B cell (primary cell): ENCODE measurements at regions not wholly inside any gene's neighbourhood (a gene's known extent, or its start where the extent isn't known, plus 50 kb on each side); places are given as distances from the start of the nearest gene placed in this dataset.

Source experiments
- ATAC-seq: fragments of 200-7000 bp; cut with Tn5 transposase; one replicate; pipeline ENCODE4 v1.10.0; 2021; ENCODE audit warnings: low read depth, mild to moderate bottlenecking, moderate number of reproducible peaks, moderate library complexity
- CTCF ChIA-PET: fragments of 350-600 bp; sonication (Branson Sonifier 250); formaldehyde crosslinking; loops from one replicate; lab custom pipeline; 2021; ENCODE audit warnings: antibody characterized with exemption, inconsistent platforms; lab: Charles Lee
- POLR2A ChIA-PET: fragments of 350-600 bp; sonication (Branson Sonifier 250); formaldehyde crosslinking; loops from one replicate; lab custom pipeline; 2021; ENCODE audit warnings: antibody characterized with exemption; lab: Charles Lee
- DNase-seq: peaks from one replicate; pipeline ENCODE4 v3.0.0; 2013
- H2AFZ ChIP-seq: 2 replicates; pipeline ENCODE4 v1.6.1; 2012; ENCODE audit warnings: mild to moderate bottlenecking, low read depth, low read length; ENCODE audit not compliant: insufficient read depth, poor library complexity, severe bottlenecking
- H3K27ac ChIP-seq, 2 donors: 1 replicate in 1 of 2; 2 replicates in 1 of 2; pipeline ENCODE4 v1.5.1; 2012 to 2013; ENCODE audit warnings: low read length in 2 of 2, mild to moderate bottlenecking in 2 of 2, moderate library complexity in 1 of 2
- H3K27me3 ChIP-seq, 4 experiments: fragments of 200-600 bp in 1 of 4; sonication (generic) in 1 of 4; replicated peaks in 1 of 4; 1 replicate in 2 of 4; 2 replicates in 2 of 4; pipeline versions ENCODE4 v1.6.1 to v1.7.0; 2013 to 2016; ENCODE audit warnings: low read length in 3 of 4, mild to moderate bottlenecking in 2 of 4, mixed read lengths in 1 of 4, moderate library complexity in 1 of 4; ENCODE audit not compliant: insufficient read depth in 4 of 4, control insufficient read depth in 3 of 4; ENCODE audit errors: control extremely low read depth in 1 of 4
- H3K36me3 ChIP-seq, 2 experiments: replicated peaks in 1 of 2; 1 replicate in 1 of 2; 2 replicates in 1 of 2; pipeline versions ENCODE4 v1.6.1 to v1.7.1; 2013; ENCODE audit warnings: low read length in 1 of 2; ENCODE audit not compliant: insufficient read depth in 2 of 2, control insufficient read depth in 1 of 2; ENCODE audit errors: control extremely low read depth in 1 of 2, extremely low read depth in 1 of 2
- H3K4me1 ChIP-seq, 2 donors: fragments of 200-600 bp in 1 of 2; sonication (generic) in 1 of 2; 1 replicate in 1 of 2; 2 replicates in 1 of 2; pipeline versions ENCODE4 v1.5.1 to v1.6.1; 2013 to 2017; ENCODE audit warnings: low read length in 2 of 2; ENCODE audit not compliant: control insufficient read depth in 2 of 2, insufficient read depth in 2 of 2
- H3K4me2 ChIP-seq: replicated peaks from 2 replicates; pipeline ENCODE3; 2012; ENCODE audit warnings: mild to moderate bottlenecking, low read depth, low read length; ENCODE audit not compliant: poor library complexity, severe bottlenecking
- H3K4me3 ChIP-seq, 5 experiments: fragments of 200-600 bp in 1 of 5; sonication (generic) in 1 of 5; 1 replicate in 3 of 5; 2 replicates in 2 of 5; pipeline versions ENCODE4 v1.5.1 to v1.7.0; 2011 to 2016; ENCODE audit warnings: low read length in 4 of 5, mild to moderate bottlenecking in 4 of 5, low read depth in 2 of 5, control low read depth in 1 of 5, moderate library complexity in 1 of 5; ENCODE audit not compliant: insufficient read depth in 1 of 5; ENCODE audit errors: control extremely low read depth in 1 of 5, extremely low read depth in 1 of 5
- H3K79me2 ChIP-seq: fragments of 200-600 bp; sonication (generic); one replicate; pipeline ENCODE4 v1.6.0; 2016; ENCODE audit warnings: low read length; ENCODE audit not compliant: control insufficient read depth, insufficient read depth
- H3K9ac ChIP-seq: fragments of 200-600 bp; sonication (generic); 2 replicates; pipeline ENCODE4 v1.6.1; 2017; ENCODE audit warnings: mild to moderate bottlenecking, low read length, moderate library complexity
- H3K9me3 ChIP-seq, 3 donors: one replicate each; pipeline versions ENCODE4 v1.6.1 to v1.7.1; 2013; ENCODE audit warnings: low read length in 2 of 3; ENCODE audit not compliant: control insufficient read depth in 2 of 3, insufficient read depth in 1 of 3; ENCODE audit errors: control extremely low read depth in 1 of 3
- H4K20me1 ChIP-seq: 2 replicates; pipeline ENCODE4 v1.6.0; 2012; ENCODE audit warnings: mild to moderate bottlenecking, low read length; ENCODE audit not compliant: insufficient read depth, control insufficient read depth, poor library complexity, severe bottlenecking
- H3K27ac Mint-ChIP-seq: one replicate; pipeline ENCODE4 v1.8.0; 2021; ENCODE audit warnings: mixed read lengths
- H3K27me3 Mint-ChIP-seq: one replicate; pipeline ENCODE4 v1.8.0; 2021; ENCODE audit warnings: mixed read lengths
- H3K4me1 Mint-ChIP-seq: one replicate; pipeline ENCODE4 v1.8.0; 2021; ENCODE audit warnings: mixed read lengths
- H3K4me3 Mint-ChIP-seq: one replicate; pipeline ENCODE4 v1.8.0; 2021; ENCODE audit warnings: mixed read lengths
- H3K9me3 Mint-ChIP-seq: one replicate; pipeline ENCODE4 v1.8.0; 2022; ENCODE audit warnings: mixed read lengths; ENCODE audit not compliant: insufficient read depth
- CTCF ChIP-seq: fragments of 200-600 bp; IDR thresholded peaks from one replicate; pipeline ENCODE4 v1.8.0; 2022; ENCODE audit warnings: antibody characterized with exemption, mild to moderate bottlenecking
- EZH2 ChIP-seq: IDR thresholded peaks from 2 replicates; pipeline ENCODE4 v1.6.1; 2012; ENCODE audit warnings: borderline replicate concordance, low read depth, mild to moderate bottlenecking, moderate library complexity, low read length; ENCODE audit not compliant: insufficient read depth, poor library complexity, severe bottlenecking
- WGBS: methylation state at CpG from one replicate; pipeline ENCODE4 v1.1.5; 2013; ENCODE audit warnings: missing lambda C conversion rate; ENCODE audit not compliant: insufficient coverage; 5-methylcytosine and 5-hydroxymethylcytosine counted together
- intact Hi-C: fragments of 100-400 bp; cut with micrococcal nuclease; formaldehyde crosslinking; loops from one replicate; pipeline ENCODE4 v1.10.0; 2022

GRCh38 chr19:30864391-30865215 lies 484.6 kb downstream of the TSHZ3 start:
- Histone ChIP-seq H3K4me1 (no peaks in the 10 kb centered on the region), H4K20me1 (no peaks in the 10 kb centered on the region), H3K79me2 (no peaks in the 10 kb centered on the region), H3K4me2 (no peak overlapping the region), H3K9ac (no peak overlapping the region), H3K4me3 (no peak overlapping the region), H3K27me3 (no peaks in the 10 kb centered on the region), H3K36me3 (no peaks in the 10 kb centered on the region), H3K9me3 (peaks cover 0 to 15% (median 0%) of the 10 kb centered on the region in 3 donors), H2AFZ (no peak overlapping the region), H3K27ac (no peak overlapping the region)
- no peak for ATAC-seq
- TF ChIP-seq CTCF, result no peak
- no peak for TF ChIP-seq EZH2
- intact Hi-C loops, result no loop called here
- Mint-ChIP-seq H3K4me1 (no peaks in the 10 kb centered on the region), H3K27me3 (no peaks in the 10 kb centered on the region), H3K27ac (no peak overlapping the region), H3K4me3 (no peak overlapping the region), H3K9me3 (peaks cover 6% of the 10 kb centered on the region)
- POLR2A ChIA-PET, result no interaction called here
- CTCF ChIA-PET, result no interaction called here
- no peak for DNase-seq
- 75% methylated on average over 9 of the region's 13 CpGs for WGBS

- peaks cover 0 to 30% (median 0%) of the 10 kb centered on the region in 3 donors for H3K9me3 ChIP-seq
- H3K79me2 ChIP-seq, result no peaks in the 10 kb centered on the region
- no peaks in the 10 kb centered on the region for H3K36me3 ChIP-seq
- WGBS, result 91% methylated on average over 18 of the region's 19 CpGs
- no peak overlapping the region for H3K4me2 ChIP-seq
- no peak overlapping the region for H3K9ac ChIP-seq
- no peak overlapping the region for H3K27ac ChIP-seq
- ChIA-PET POLR2A (no interaction called here), CTCF (no interaction called here)
- DNase-seq (no peak), ATAC-seq (no peak)
- Mint-ChIP-seq H3K4me1 (no peaks in the 10 kb centered on the region), H3K27ac (no peak overlapping the region), H3K4me3 (no peak overlapping the region), H3K27me3 (no peaks in the 10 kb centered on the region), H3K9me3 (peaks cover 5% of the 10 kb centered on the region)
- TF ChIP-seq EZH2, result no peak
- TF ChIP-seq CTCF, result no peak
- H4K20me1 ChIP-seq, result no peaks in the 10 kb centered on the region
- intact Hi-C loops, result no loop called here
- no peaks in the 10 kb centered on the region for H3K27me3 ChIP-seq
- no peak overlapping the region for H2AFZ ChIP-seq
- no peak overlapping the region for H3K4me3 ChIP-seq
- H3K4me1 ChIP-seq, result no peaks in the 10 kb centered on the region
These were observed 486.4 kb downstream of the TSHZ3 start for GRCh38 chr19:30862876-30863275.
